GM21717 (cell line): ENCODE measurements at regions not wholly inside any gene's neighbourhood (a gene's known extent, or its start where the extent isn't known, plus 50 kb on each side); places are given as distances from the start of the nearest gene placed in this dataset.
"Not testable (repeated sequence)": the region's sequence is repeated elsewhere in the genome, so short reads cannot be mapped to it uniquely, and the experiment has no call there.

Experiments used
- ATAC-seq: cut with Tn5 transposase; IDR thresholded peaks from one replicate; pipeline ENCODE4 v1.9.1; 2021; ENCODE audit warnings: mild to moderate bottlenecking, moderate library complexity; ENCODE audit not compliant: unreplicated experiment

DNA sequence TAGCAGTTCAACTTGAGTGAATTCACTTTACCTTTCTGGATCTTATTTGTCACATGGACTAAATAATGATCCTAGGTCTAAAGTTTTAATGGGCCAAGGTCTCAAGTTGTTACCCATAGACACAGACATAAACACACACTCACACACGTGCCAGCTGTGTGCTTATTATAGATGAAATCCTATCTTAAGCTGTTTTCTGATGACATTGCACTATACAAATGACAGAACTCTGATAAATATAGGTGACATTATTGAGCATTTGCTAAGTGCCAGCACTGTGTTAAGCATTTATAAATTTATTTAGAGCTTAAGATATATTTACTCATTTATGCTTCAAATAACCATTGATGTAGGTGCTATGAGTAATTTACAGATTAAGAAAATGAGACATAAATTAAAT is 474.4 kb upstream of the NR5A2 start:
- ATAC-seq, result no peak

DNA sequence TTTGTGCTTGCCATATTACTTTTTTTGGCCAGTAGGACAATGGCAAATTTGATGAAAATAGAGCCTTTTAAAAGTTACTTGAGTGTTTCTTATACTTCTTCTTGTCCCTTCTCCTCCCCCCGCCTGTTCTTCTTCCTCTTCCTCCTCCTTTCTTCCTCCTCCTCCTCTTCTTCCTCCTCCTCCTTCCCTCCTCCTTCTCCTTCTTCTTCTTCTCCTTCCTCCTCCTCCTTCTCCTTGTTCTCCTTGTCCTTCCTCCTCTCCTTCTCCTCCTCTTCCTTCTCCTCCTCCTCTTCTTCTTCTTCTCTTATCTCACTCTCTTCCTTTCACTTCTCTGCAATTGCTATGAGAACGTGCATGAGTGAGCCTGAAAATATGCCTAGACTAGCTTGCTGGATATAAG is 466.2 kb upstream of the NR5A2 start:
- no peak for ATAC-seq

DNA sequence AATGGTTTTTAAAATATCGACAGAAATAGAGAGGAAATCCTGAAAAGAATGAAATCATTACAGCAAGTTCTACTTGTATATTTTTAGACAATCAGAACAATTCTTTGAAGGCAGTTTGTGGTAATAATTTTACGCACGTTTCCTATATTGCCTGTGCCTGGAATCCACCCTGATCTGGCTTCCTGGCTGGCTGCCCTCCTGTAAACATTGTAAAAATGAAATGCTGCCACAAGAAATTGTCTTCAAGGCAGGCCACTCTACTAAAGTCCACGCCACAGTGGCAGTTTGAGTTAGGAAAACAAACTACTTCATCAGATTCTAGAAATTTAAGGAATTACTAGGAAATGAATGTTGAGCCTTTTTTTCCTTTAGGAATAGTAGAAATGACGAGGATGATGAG is 454.5 kb upstream of the NR5A2 start:
- no peak for ATAC-seq

DNA sequence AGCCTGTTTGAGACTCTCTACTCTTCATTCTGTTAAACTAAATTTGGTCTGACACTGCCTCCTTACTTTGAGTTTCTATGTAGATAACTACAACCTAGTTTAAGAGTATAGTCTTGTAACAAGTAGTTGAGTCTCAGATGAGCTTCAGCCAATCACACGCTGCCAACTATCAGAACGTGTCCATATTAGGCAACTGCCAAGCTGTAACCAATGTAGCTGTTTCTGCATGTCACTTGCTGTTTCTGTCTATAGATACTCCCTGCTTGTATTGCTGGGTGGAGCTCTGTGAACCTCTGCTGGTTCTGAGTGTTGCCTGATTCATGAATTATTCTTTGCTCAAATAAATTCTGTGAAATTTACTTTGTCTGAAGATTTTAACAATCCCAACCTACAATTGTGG is 452.6 kb upstream of the NR5A2 start:
- no peak for ATAC-seq

DNA sequence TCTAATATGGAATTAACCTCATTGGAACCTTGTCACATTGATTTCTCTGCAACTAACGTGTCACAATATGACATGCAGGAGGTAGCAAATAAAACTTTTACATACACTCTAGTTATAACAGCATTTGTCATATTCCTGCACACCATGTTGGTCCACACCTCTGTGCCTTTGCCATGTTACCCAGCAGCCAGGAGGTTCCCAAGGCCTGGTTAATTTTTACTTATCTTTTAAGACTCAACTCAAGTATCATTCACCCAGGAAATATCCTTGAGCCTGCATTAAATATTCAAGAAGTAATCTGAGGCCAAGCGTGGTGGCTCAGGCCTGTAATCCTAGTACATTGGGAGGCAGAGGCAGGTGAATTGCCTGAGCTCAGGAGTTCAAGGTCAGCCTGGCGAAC is 447.2 kb upstream of the NR5A2 start:
- ATAC-seq, result no peak

DNA sequence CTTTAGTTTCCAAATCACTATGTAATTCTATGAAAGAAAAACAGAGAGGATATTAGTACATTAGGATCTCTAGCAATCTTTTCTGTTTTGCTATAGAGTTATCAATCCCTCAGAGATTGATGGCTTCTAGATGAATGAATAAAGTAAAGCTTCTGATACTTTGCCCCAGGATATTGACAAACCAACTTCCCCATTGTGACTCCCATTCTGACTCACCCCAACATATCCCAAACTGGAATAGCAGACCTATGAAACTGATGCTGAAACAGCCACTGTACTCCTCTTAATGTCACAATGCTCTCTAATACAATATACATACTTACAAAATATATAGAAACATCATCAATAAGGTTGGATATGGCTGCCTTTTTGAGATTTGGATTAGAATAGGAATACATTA is 442.1 kb upstream of the NR5A2 start:
- no peak for ATAC-seq

DNA sequence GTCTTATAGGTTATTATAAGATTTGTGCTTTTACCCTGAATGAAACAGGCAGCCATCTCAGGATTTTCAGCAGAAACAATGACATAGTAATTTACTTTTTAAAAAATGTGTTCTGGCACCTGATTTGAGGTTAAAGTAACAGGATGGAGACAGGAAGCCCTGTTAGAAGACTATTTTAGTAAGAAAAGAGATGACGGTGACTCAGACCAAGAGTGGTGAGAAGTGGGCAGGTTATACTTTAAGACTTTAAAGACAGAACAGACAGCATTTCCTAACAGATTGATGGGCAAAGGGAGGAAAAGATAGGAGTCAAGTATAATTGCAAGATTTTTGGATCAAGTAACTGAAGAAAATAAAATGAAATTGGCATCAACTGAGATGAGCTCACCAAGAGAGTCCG is 436.8 kb upstream of the NR5A2 start:
- ATAC-seq, result peak; percentile 72

DNA sequence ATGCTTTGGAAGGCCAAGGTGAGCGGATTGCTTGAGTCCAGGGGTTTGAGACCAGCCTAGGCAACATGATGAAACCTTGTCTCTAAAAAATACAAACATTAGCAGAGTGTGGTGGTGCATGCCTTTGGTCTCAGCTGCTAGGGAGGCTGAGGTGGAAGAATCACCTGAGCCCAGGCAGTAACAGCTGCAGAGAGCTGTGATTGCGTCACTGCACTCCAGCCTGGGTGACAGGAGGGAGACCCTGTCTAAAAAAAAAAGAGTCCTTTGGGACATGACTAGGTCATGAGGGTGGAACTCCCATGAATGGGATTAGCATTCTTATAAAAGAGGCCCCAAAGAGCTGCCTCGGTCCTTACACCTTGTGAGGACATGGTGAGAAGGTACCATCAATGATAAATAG is 436.0 kb upstream of the NR5A2 start:
- ATAC-seq, result no peak

DNA sequence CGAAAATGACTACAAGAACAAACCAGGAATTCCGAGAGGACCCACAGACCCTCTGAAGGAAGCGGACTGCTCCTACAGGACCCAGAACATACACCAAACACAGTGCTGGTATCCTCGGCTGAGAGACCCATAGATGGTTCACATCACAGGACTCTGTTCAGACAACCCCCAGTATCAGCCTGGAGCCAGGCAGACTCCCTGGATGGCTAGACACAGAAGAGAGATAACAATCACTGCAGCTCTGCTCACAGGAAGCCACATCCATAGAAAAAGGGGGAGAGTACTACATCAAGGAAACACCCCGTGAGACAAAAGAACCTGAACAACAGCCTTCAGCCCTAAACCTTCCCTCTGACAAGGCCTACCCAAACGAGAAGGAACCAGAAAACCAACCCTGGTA is 434.0 kb upstream of the NR5A2 start:
- no peak for ATAC-seq

DNA sequence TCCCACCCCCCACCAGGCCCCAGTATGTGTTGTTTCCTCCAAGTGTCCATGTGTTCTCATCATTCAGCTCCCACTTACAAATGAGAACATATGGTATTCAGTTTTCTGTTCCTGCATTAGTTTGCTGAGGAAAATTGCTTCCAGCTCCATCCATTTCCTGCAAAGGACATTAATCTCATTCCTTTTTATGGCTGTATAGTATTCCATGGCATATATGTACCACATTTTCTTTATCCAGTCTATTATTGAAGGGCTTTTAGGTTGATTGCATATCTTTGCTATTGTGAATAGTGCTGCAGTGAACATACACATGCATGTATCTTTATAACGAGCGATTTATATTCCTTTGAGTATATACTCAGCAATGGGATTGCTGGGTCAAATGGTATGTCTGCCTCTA is 431.1 kb upstream of the NR5A2 start:
- ATAC-seq, result not testable (repeated sequence)

DNA sequence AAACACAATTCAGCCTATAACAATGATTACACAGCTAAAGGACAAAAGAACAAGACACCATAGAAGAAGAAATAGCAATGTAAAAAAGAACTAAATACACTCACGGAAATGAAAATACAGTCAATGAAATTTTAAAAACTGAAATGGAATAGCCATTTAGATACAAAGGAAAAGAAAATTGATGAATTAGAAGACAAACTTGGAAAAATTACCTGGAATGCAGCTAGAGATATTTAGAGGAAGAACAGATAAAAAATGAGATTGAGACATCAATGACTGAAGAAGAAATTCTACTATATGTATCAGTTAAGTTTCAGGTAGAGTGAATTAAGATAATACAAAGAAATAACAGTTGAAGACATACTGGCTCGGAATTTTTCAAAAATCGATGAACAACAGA is 430.4 kb upstream of the NR5A2 start:
- no peak for ATAC-seq

DNA sequence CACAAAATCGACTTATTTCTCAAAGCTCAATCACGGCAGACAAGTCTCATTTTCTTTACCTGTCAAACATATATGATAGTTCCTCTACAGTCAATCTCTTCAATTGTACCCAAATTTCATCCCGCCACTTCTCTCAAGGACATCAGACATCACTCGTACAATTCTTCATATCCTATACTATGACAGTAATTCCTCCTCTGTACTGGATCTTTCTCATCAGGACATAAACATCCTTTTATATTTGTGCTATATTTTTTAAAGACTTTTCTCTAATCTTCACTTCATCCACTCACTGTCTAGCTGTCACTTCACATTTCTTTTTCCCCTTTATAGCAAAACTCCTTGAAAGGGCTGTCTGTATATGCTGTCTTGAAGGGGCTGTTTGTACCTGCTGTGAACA is 419.1 kb upstream of the NR5A2 start:
- ATAC-seq, result no peak

DNA sequence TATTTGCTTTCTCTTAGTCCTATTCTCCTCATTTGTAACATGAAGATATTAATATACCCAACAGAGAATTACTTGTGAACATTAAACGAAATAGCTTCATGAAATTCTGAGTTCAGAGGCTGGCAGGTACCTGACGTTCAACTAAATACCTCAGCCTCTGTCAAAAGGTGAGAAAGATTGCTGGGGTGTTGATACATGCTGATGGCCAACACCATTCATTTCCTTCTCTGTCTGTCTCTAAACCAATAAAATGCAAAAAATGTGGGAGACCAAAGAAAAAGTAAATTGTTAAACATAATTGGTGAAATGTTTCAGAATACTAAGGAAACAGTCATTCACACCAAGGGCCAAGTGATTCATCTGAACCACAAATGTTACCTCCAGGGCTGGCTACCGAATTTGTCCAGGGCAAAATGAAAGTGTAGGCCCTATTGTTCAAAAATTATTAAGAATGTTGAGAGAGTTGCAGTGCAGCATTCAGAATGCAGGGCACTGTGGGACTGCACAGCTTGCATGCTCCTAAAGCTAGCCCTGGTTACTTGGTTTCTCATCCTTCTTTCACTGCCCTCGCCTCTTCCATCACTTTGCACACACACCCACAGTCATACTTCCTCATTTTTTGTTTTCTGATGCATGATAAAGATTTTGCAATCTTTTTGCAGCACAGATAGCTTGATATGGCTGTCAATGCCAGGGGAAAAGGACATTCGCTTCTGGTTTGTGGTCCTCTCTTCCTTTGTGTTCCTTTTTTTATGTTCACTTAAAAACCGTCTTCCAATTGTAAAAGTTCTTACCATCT is 414.3 kb upstream of the NR5A2 start:
- ATAC-seq, result no peak

DNA sequence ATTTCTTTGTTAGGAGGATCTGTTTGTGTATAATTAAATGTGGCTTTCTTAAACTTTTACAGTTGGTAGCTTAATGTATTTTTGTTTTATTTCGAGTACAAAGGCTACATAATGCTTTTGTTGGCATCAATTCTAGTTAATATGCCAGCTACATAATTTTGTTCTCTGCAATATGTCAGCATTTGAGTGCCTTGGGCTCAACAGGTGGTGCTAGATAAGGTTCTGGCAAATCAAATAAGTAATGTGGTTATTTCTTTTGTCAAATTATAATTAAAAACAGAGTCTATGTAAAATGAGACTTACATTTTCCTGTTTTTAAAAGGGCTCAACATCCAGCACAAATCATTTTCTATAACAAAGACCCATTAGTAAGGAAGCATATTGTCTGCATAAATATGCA is 410.6 kb upstream of the NR5A2 start:
- no peak for ATAC-seq

DNA sequence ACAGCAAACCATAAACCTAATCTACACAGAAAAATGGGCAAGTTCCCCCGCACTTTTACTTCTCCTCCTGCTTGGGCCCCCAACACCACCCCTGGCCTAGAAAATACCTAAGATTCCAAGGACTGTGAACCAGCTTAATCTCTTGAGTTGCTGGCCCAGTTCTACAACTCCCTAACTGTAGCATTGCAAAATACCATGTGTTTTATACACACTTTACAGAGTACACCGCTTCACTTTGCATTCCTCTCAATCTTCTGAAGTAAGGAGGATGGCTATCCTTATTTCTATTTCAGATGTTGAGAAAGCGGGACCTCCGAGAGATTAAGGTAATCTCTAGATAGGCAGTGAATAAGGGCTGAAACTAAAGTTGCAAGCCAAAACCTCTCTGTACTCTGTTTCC is 408.3 kb upstream of the NR5A2 start:
- ATAC-seq, result no peak

DNA sequence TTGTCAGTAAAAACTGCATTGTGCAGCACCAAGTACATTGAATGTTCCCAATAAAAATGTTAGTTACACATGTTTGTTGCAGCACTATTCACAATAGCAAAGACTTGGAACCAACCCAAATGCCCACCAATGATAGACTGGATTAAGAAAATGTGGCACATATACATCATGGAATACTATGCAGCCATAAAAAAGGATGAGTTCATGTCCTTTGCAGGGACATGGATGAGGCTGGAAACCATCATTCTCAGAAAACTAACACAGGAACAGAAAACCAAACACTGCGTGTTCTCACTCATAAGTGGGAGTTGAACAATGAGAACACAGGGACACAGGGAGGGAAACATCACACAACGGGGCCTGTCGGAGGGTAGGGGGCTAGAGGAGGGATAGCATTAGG is 401.3 kb upstream of the NR5A2 start:
- not testable (repeated sequence) for ATAC-seq

DNA sequence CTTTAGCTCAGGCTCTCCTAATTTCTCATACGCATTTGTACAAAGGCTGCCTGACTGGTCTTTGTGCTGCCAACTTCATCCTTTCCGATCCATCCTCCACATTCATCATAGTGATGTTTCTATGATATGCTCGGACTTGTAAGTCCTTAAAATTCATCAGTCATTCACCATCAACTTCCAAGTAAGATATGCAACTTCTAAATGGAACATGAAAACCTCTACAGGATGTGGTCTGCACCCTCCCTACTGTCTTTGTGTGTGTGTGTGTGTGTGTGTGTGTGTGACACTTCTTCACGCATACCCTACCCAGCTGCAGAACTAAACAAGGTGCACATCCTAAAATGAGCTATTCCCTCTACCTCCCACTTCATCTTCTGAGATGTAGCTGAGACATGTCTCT is 397.9 kb upstream of the NR5A2 start:
- ATAC-seq, result no peak

DNA sequence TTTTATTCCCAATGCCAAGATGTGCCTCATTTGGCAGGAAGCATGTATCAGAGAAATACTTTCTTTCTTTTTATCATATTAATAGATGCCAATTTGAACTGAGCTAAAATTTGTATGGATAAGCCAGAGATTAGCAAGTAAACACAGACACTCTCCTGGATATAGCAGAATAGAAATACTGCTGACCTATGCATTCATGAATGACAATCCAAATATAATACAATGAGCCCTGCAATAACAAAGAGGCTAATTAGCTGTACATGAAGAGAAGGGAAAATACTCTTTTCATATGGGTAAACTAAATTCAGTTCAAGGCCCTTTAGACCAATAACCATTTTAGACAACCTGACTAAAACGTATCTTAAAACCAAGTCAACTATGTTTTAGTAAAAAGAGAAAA is 388.1 kb upstream of the NR5A2 start:
- ATAC-seq, result no peak

DNA sequence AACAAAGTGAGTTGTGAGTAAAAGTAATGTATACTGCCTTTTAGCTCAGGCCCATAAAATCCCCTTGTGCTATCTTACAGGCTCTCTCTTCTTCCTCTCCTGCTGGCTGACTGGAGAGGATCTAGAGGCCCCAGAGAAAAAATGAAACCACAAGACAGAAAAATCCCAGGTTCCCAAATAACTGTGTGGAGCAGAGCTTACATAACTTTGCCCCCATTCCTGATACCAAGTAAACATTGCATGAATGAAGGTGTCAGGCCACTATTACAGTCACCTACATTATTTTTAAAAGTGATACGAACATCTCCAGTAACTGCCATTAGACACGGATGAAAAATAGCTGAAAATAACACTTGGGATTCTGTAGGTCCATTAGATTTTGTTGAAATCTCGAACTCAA is 386.0 kb upstream of the NR5A2 start:
- ATAC-seq, result no peak

DNA sequence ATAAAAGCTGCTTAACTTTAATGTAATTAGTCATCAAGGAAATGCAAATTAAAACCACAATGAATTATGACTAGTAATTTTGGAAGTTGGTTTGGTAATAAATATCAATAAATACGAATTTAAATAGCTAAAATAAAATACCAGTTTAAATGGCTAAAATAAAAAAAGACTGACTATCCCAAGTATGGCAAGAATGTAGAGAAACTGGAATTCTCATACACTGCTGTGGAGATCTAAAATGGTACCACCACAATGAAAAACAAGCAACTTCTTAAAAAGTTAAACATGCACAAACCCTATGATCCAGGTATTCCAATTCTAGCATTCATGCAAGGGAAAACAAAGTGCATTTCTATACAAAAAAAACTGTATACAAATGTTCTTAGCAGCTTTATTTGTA is 382.6 kb upstream of the NR5A2 start:
- no peak for ATAC-seq

DNA sequence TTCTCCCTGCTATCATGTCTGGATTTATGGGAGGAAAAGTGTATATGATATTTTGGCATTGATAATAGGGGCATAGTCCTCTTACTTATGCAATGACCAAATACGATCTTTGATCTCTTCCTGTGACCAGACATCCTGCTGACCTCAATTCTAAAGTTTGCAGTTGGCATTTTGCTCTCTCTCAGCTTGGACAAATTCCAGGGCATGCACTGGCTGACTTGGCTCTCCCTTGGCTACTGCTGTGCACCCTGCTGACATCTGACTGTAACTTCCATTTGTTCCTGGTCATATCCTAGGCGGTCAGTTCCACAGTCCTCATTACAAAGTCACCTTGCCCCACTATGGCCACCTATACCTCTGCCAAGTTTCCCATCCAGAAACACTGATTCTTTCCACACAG is 380.7 kb upstream of the NR5A2 start:
- ATAC-seq, result no peak

DNA sequence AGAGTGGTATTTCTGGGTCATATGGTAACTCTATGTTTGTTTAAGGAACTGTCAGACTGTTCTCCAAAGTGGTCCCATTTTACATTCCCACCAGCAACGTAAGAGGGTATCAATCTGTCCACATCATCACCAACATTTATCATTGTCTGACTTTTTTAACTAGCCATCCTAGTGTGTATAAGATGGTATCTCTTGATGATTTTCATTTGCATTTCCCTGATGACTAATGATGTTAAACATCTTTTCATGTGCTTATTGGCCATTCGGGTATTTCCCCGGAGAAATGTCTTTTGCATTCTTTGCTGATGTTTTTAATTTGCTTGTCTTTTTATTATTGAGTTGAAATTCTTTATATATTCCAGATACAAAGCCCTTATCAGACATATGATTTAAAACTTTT is 370.1 kb upstream of the NR5A2 start:
- no peak for ATAC-seq

DNA sequence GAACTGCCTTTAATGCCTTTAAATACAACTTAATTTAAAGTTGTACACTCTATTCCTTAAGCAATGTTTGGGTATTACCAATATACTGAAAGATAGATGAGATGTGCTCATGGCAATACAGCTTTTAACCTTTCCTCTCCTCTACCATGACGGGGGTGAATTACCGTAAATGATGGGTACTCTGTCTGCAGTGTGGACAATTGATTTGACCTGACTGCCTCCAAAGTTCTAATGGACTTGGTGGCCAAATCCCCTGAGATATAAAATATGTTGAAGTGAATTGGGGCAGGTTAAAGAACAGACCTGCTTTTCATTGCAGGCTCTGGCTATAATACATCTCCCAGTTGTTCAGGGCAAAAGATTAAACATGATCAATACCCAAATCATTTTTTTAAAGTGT is 367.4 kb upstream of the NR5A2 start:
- ATAC-seq, result no peak
